SK-N-SH (cell line): ENCODE measurements at regions not wholly inside any gene's neighbourhood (a gene's known extent, or its start where the extent isn't known, plus 50 kb on each side); places are given as distances from the start of the nearest gene placed in this dataset.

Source experiments
- CTCF ChIA-PET: fragments of 300-600, 350-600 bp; formaldehyde crosslinking; extraction: SDS; loops from one replicate; lab custom pipeline; 2021; lab: Yijun Ruan, JAX
- POLR2A ChIA-PET: fragments of 350-600 bp; sonication (Branson Sonifier 250); formaldehyde crosslinking; extraction: SDS; loops from one replicate; lab custom pipeline; 2020; ENCODE audit warnings: antibody characterized with exemption, inconsistent platforms; lab: Yijun Ruan, JAX
- DNase-seq: peaks from one replicate; pipeline ENCODE4 v3.0.0; 2012
- H2AFZ ChIP-seq: fragments of 200-600 bp; sonication (generic); 2 replicates; pipeline ENCODE4 v1.8.1; 2016; ENCODE audit warnings: antibody characterized with exemption, mild to moderate bottlenecking, low read depth
- H3F3A ChIP-seq: fragments of 200-600 bp; sonication (generic); replicated peaks from 2 replicates; pipeline ENCODE3; 2016; ENCODE audit warnings: antibody characterized with exemption, mild to moderate bottlenecking; ENCODE audit not compliant: insufficient read depth
- H3K27ac ChIP-seq, 2 experiments: fragments of 200-500 bp in 1 of 2; fragments of 200-600 bp in 1 of 2; sonication (Bioruptor generic) in 1 of 2; sonication (generic), shearing (Covaris generic) in 1 of 2; 2 replicates each; pipeline versions ENCODE4 v1.5.1 to v1.6.1; 2014 to 2016; ENCODE audit warnings: low read depth in 2 of 2, inconsistent platforms in 1 of 2, low read length in 1 of 2, mild to moderate bottlenecking in 1 of 2, mixed read lengths in 1 of 2
- H3K27me3 ChIP-seq: fragments of 200-600 bp; sonication (generic), shearing (Covaris generic); 2 replicates; pipeline ENCODE4 v1.6.1; 2016; ENCODE audit warnings: mixed run types; ENCODE audit not compliant: insufficient read depth
- H3K36me3 ChIP-seq, 2 experiments: fragments of 200-500 bp in 1 of 2; fragments of 200-600 bp in 1 of 2; sonication (Bioruptor generic) in 1 of 2; sonication (generic) in 1 of 2; replicated peaks in 1 of 2; 2 replicates each; pipeline versions ENCODE3 to v1.5.1; 2014 to 2016; ENCODE audit warnings: low read length in 1 of 2, mild to moderate bottlenecking in 1 of 2; ENCODE audit not compliant: insufficient read depth in 2 of 2, control insufficient read depth in 1 of 2
- H3K4me1 ChIP-seq, 2 experiments: fragments of 200-500 bp in 1 of 2; fragments of 200-600 bp in 1 of 2; sonication (Bioruptor generic) in 1 of 2; sonication (generic), shearing (Covaris generic) in 1 of 2; 2 replicates each; pipeline versions ENCODE4 v1.5.1 to v1.6.1; 2014 to 2016; ENCODE audit warnings: low read depth in 1 of 2, low read length in 1 of 2, mixed run types in 1 of 2; ENCODE audit not compliant: insufficient read depth in 2 of 2, control insufficient read depth in 1 of 2
- H3K4me2 ChIP-seq: fragments of 200-600 bp; sonication (generic), shearing (Covaris generic); 2 replicates; pipeline ENCODE4 v1.6.1; 2017; ENCODE audit warnings: mixed run types
- H3K4me3 ChIP-seq, 2 experiments: fragments of 200-500 bp in 1 of 2; fragments of 200-600 bp in 1 of 2; sonication (Bioruptor generic) in 1 of 2; sonication (generic), shearing (Covaris generic) in 1 of 2; 2 replicates each; pipeline versions ENCODE4 v1.5.1 to v1.8.1; 2014 to 2016; ENCODE audit warnings: low read depth in 2 of 2, inconsistent platforms in 1 of 2, low read length in 1 of 2, mild to moderate bottlenecking in 1 of 2, mixed read lengths in 1 of 2, moderate library complexity in 1 of 2
- H3K79me2 ChIP-seq: fragments of 200-600 bp; sonication (generic); 2 replicates; pipeline ENCODE4 v1.8.1; 2017; ENCODE audit warnings: mild to moderate bottlenecking; ENCODE audit not compliant: insufficient read depth
- H3K9ac ChIP-seq: fragments of 200-600 bp; sonication (generic); 2 replicates; pipeline ENCODE4 v1.6.1; 2017; ENCODE audit warnings: mixed run types
- H3K9me2 ChIP-seq: fragments of 200-600 bp; sonication (generic); 2 replicates; pipeline ENCODE4 v1.6.1; 2017; ENCODE audit warnings: mixed run types
- H3K9me3 ChIP-seq: fragments of 200-600 bp; sonication (generic); 2 replicates; pipeline ENCODE4 v1.6.1; 2017; ENCODE audit warnings: mixed run types, mild to moderate bottlenecking, moderate library complexity
- H4K20me1 ChIP-seq: fragments of 200-600 bp; sonication (generic); 2 replicates; pipeline ENCODE4 v1.6.1; 2017; ENCODE audit warnings: mild to moderate bottlenecking, mixed run types; ENCODE audit not compliant: insufficient read depth
- CHD2 ChIP-seq: fragments of 150-350 bp; IDR thresholded peaks from 2 replicates; pipeline ENCODE4 v1.6.1; 2018; ENCODE audit warnings: low read length; ENCODE audit not compliant: partially characterized antibody
- ELF1 ChIP-seq: IDR thresholded peaks from 2 replicates; pipeline ENCODE4 v1.4.0; 2012
- EZH2phosphoT487 ChIP-seq: fragments of 200-600 bp; sonication (generic); IDR thresholded peaks from 2 replicates; pipeline ENCODE4 v1.6.1; 2017; ENCODE audit warnings: low read depth, mixed run types, mild to moderate bottlenecking, antibody characterized with exemption, moderate library complexity, borderline replicate concordance
- FOXM1 ChIP-seq: IDR thresholded peaks from 2 replicates; pipeline ENCODE4 v1.4.0; 2012; ENCODE audit warnings: low read depth, mild to moderate bottlenecking
- GABPA ChIP-seq: IDR thresholded peaks from 2 replicates; pipeline ENCODE4 v1.4.0; 2012; ENCODE audit warnings: low read depth, mild to moderate bottlenecking
- JUND ChIP-seq: IDR thresholded peaks from 2 replicates; pipeline ENCODE4 v1.4.0; 2012
- MEF2A ChIP-seq: IDR thresholded peaks from 2 replicates; pipeline ENCODE4 v1.4.0; 2012; ENCODE audit warnings: low read depth, borderline replicate concordance
- POLR2AphosphoS5 ChIP-seq: IDR thresholded peaks from 2 replicates; pipeline ENCODE4 v1.6.1; 2012; ENCODE audit warnings: low read depth, low read length
- RAD21 ChIP-seq: IDR thresholded peaks from 2 replicates; pipeline ENCODE4 v1.6.1; 2012; ENCODE audit warnings: mild to moderate bottlenecking, low read length
- RFX5 ChIP-seq: IDR thresholded peaks from 2 replicates; pipeline ENCODE4 v1.6.1; 2012; ENCODE audit warnings: mild to moderate bottlenecking, improper control_type of control experiment, low read length
- RXRA ChIP-seq: IDR thresholded peaks from 2 replicates; pipeline ENCODE4 v1.4.0; 2012; ENCODE audit warnings: low read depth, mild to moderate bottlenecking, borderline replicate concordance
- TAF1 ChIP-seq: IDR thresholded peaks from 2 replicates; pipeline ENCODE4 v1.6.1; 2012; ENCODE audit warnings: low read depth, mild to moderate bottlenecking, low read length, moderate library complexity, borderline replicate concordance
- TEAD4 ChIP-seq: IDR thresholded peaks from 2 replicates; pipeline ENCODE4 v1.4.0; 2012; ENCODE audit warnings: mild to moderate bottlenecking, borderline replicate concordance; ENCODE audit not compliant: insufficient read depth
- YY1 ChIP-seq: IDR thresholded peaks from 2 replicates; pipeline ENCODE4 v1.4.0; 2012; ENCODE audit warnings: low read depth, mild to moderate bottlenecking
- WGBS: methylation state at CpG from one replicate; pipeline ENCODE4 v1.1.6; 2017; ENCODE audit warnings: low lambda C conversion rate; 5-methylcytosine and 5-hydroxymethylcytosine counted together
- TF ChIP-seq, protein P1 (sequence below): IDR thresholded peaks from 2 replicates; pipeline ENCODE4 v1.4.0; 2012; ENCODE audit warnings: low read depth
- TF ChIP-seq, protein P2 (sequence below): fragments of 150-350 bp; IDR thresholded peaks from 2 replicates; pipeline ENCODE4 v1.6.1; 2016; ENCODE audit warnings: mild to moderate bottlenecking, low read depth, low read length

DNA sequence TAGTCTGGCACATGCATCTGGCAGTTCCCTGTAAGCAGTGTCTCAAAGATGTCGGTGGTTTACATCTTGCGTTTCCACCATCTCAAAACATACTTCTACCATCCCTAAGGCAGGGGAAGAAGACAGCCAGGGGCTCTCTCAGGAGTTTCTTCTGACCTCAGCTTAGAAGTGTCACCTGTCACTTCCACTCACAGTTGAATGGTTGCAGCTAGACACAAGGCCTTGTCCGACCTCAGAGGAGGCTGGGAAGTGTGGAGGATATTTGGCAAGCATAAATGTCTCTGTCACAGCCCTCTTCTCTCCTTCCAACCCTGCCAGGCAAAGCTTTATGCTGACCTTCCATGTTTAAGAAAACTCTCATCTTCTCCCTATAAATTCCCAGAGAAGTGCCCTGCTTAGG lies 193.3 kb downstream of the HERPUD2 start:
- H2AFZ ChIP-seq = no peak overlapping the region
- TF ChIP-seq ELF1 = no peak
- TF ChIP-seq, protein P1, sequence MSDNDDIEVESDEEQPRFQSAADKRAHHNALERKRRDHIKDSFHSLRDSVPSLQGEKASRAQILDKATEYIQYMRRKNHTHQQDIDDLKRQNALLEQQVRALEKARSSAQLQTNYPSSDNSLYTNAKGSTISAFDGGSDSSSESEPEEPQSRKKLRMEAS = no peak
- TF ChIP-seq RXRA = no peak
- no peak for TF ChIP-seq YY1
- no peak for TF ChIP-seq RFX5
- TF ChIP-seq RAD21 = no peak
- TF ChIP-seq TAF1 = no peak
- no peak for TF ChIP-seq MEF2A
- no peak for TF ChIP-seq EZH2phosphoT487
- no peak for TF ChIP-seq JUND
- TF ChIP-seq GABPA = no peak
- TF ChIP-seq TEAD4 = no peak
- TF ChIP-seq, all 33 proteins: peak for 0
- Histone ChIP-seq H3K79me2 (no peaks in the 10 kb centered on the region), H4K20me1 (no peaks in the 10 kb centered on the region), H3K9me2 (no peaks in the 10 kb centered on the region), H3F3A (no peaks in the 10 kb centered on the region), H3K27ac (no peak overlapping the region), H3K4me3 (no peak overlapping the region), H3K36me3 (no peaks in the 10 kb centered on the region), H3K4me2 (no peak overlapping the region), H3K4me1 (no peaks in the 10 kb centered on the region; a peak in 1 of 4 replicates), H3K9me3 (no peaks in the 10 kb centered on the region), H3K9ac (no peak overlapping the region), H3K27me3 (no peaks in the 10 kb centered on the region; the same call in 1 of the 2 replicates)
- whole genome bisulfite sequencing = 59% methylated on average over 3 of the region's 3 CpGs
- ChIA-PET CTCF (interaction anchor here (1.1 to 3.7 kb wide), 4 partner anchors 13 to 50 kb away, joined by 3 to 27 read pairs (median 3); no protein-coding TSS in a partner anchor), POLR2A (no interaction called here)
- DNase-seq = no peak

DNA sequence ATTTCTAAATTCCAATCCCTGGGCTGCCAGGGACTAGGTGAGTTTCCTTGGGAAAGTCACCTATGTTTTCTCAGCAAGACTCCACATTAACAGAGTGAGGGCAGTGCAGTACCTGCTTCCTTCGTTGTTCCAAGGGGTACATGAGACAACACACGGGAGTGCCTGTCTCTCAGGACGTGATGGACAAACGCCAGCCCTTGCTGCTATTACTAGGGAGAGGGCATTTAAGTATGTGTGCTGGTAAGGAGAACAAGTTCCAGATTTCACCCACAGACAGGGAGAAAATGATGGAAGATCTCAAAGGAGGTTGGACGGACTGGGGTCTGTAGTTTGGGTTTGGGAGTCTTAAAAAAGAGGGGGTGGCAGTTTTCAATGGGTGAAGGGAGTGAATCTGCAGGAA lies 195.7 kb downstream of the HERPUD2 start:
- Histone ChIP-seq H3K36me3 (no peaks in the 10 kb centered on the region), H3K9ac (no peak overlapping the region), H4K20me1 (no peaks in the 10 kb centered on the region), H3F3A (no peaks in the 10 kb centered on the region), H3K27ac (no peak overlapping the region), H3K4me3 (no peak overlapping the region), H3K27me3 (no peaks in the 10 kb centered on the region; the same call in 1 of the 2 replicates), H3K9me2 (no peaks in the 10 kb centered on the region), H3K4me1 (peaks cover 0 to 6% of the 10 kb centered on the region in 2 experiments; a peak in 1 of 4 replicates), H3K9me3 (no peaks in the 10 kb centered on the region), H2AFZ (no peak overlapping the region), H3K79me2 (no peaks in the 10 kb centered on the region), H3K4me2 (no peak overlapping the region)
- 36% methylated on average over 5 of the region's 5 CpGs for WGBS
- DNase-seq = no peak
- POLR2A ChIA-PET = no interaction called here
- CTCF ChIA-PET = interaction anchor here (1.4 to 3.7 kb wide), 2 partner anchors 9 to 21 kb away, joined by 4 to 27 read pairs; no protein-coding TSS in a partner anchor
- TF ChIP-seq FOXM1 (no peak), ELF1 (no peak), CHD2 (no peak), YY1 (no peak), POLR2AphosphoS5 (no peak)
- TF ChIP-seq, protein P2, sequence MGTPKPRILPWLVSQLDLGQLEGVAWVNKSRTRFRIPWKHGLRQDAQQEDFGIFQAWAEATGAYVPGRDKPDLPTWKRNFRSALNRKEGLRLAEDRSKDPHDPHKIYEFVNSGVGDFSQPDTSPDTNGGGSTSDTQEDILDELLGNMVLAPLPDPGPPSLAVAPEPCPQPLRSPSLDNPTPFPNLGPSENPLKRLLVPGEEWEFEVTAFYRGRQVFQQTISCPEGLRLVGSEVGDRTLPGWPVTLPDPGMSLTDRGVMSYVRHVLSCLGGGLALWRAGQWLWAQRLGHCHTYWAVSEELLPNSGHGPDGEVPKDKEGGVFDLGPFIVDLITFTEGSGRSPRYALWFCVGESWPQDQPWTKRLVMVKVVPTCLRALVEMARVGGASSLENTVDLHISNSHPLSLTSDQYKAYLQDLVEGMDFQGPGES = no peak
